ES-I3 (cell line): ENCODE measurements at regions not wholly inside any gene's neighbourhood (a gene's known extent, or its start where the extent isn't known, plus 50 kb on each side); places are given as distances from the start of the nearest gene placed in this dataset.

ENCODE experiments used
- H3K36me3 ChIP-seq: 2 replicates; pipeline ENCODE4 v1.6.1; 2013; ENCODE audit warnings: mild to moderate bottlenecking, low read length, control low read depth, moderate library complexity; ENCODE audit not compliant: insufficient read depth
- H3K4me1 ChIP-seq: 2 replicates; pipeline ENCODE4 v1.6.1; 2013; ENCODE audit warnings: mild to moderate bottlenecking, control low read depth, low read length; ENCODE audit not compliant: insufficient read depth
- H3K9ac ChIP-seq: 2 replicates; pipeline ENCODE4 v1.6.1; 2013; ENCODE audit warnings: low read depth, mild to moderate bottlenecking, low read length, moderate library complexity
- H3K9me3 ChIP-seq: 2 replicates; pipeline ENCODE4 v1.6.1; 2013; ENCODE audit warnings: mild to moderate bottlenecking, low read length, moderate library complexity; ENCODE audit not compliant: control insufficient read depth, insufficient read depth

GRCh38 chr15:62631076-62631724 is 411.3 kb upstream of the TPM1 start:
- 0 out of 2 replicates have a peak, but pooled peaks cover 7% of the 10 kb centered on the region for H3K4me1 ChIP-seq
- no peak overlapping the region for H3K9ac ChIP-seq
- H3K9me3 ChIP-seq, result no peaks in the 10 kb centered on the region
- H3K36me3 ChIP-seq, result no peaks in the 10 kb centered on the region

- Histone ChIP-seq H3K36me3 (no peaks in the 10 kb centered on the region), H3K4me1 (peaks cover 6% of the 10 kb centered on the region), H3K9me3 (no peaks in the 10 kb centered on the region), H3K9ac (no peak overlapping the region)
These were observed 405.5 kb upstream of the TPM1 start for GRCh38 chr15:62636823-62637573.

DNA sequence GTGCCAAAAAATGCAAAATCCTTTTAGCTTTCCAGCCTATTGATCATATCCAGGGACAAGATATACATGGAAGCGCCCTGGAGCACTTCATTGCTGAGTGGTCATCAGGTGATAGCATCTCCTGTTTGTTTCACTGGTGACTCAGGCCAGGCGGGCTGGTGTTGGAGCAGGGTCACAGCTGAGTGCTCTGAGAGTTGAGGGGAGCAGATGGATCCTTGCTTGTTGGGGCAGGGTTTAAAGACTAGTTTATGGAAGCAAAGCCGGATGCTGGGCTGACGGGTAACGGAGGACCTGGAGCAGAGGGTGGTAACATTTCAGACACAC is 405.0 kb upstream of the TPM1 start:
- Histone ChIP-seq H3K36me3 (no peaks in the 10 kb centered on the region), H3K4me1 (peaks cover 6% of the 10 kb centered on the region), H3K9me3 (no peaks in the 10 kb centered on the region), H3K9ac (no peak overlapping the region)

- Histone ChIP-seq H3K9ac (no peak overlapping the region), H3K36me3 (no peaks in the 10 kb centered on the region), H3K9me3 (no peaks in the 10 kb centered on the region), H3K4me1 (peaks cover 6% of the 10 kb centered on the region)
These were observed 404.5 kb upstream of the TPM1 start for GRCh38 chr15:62637950-62638619.

- H3K4me1 ChIP-seq, result peaks cover 10% of the 10 kb centered on the region
These were observed 403.1 kb upstream of the TPM1 start for GRCh38 chr15:62639432-62639831.

DNA sequence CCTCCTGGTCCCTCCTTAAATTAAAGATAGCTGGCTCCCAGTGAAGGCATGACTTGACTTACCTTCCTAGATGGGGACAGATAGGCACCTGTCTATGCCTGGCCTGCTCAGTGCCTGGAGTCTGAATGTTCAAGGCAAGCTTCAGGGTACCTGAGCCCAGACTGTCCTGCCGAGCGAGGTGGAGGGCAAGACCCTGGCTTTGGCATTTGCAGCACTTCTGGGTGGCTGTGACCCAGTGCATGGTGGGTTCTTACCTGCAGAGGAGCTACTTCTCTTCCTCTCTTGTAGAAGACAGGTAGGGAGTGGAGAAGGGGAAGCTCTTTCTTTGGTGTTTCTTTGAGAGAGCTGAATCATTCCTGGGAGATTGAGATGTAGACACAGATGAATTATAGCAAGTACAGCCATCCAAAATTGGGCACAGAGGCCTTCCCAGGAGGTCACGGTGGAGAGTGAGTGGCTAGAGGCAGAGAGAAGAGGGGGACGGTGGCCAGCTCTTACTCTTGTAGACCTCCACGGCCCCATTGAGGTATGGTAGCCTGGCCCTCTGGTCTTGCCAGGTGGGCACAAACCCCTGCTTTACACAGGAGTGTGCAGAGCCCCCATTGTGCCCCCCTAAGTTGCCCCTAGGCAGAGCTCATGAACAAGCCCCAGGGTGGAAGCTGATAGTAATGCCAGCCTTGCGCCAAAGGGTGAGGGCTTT is 402.5 kb upstream of the TPM1 start:
- Histone ChIP-seq H3K36me3 (no peaks in the 10 kb centered on the region), H3K9me3 (no peaks in the 10 kb centered on the region), H3K9ac (no peak overlapping the region), H3K4me1 (peaks cover 14% of the 10 kb centered on the region)

More at GRCh38 chr15:62639432-62639831, 403.1 kb upstream of the TPM1 start:
- Histone ChIP-seq H3K9me3 (no peaks in the 10 kb centered on the region), H3K36me3 (no peaks in the 10 kb centered on the region), H3K9ac (no peak overlapping the region)

DNA sequence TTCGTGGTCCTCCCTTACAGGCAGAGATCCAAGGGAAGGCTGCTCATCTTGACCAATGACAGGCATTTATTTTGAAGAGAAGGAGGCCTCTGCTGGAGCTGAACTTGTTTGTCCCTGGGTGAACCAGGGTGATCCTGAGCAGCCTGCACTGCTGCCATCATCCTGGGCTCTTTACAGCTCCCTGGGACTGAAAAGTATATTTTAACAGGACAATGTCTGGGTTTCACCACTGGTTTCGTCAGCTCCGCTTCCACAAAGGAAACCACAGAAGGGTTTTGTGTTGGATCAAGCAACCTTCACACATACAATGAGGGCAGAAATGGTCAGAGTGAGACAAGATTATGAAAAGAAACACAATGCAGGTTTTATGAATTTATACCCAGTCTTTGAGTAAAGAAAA is 400.7 kb upstream of the TPM1 start:
- Histone ChIP-seq H3K9me3 (no peaks in the 10 kb centered on the region), H3K9ac (no peak overlapping the region), H3K36me3 (no peaks in the 10 kb centered on the region), H3K4me1 (peaks cover 14% of the 10 kb centered on the region)

DNA sequence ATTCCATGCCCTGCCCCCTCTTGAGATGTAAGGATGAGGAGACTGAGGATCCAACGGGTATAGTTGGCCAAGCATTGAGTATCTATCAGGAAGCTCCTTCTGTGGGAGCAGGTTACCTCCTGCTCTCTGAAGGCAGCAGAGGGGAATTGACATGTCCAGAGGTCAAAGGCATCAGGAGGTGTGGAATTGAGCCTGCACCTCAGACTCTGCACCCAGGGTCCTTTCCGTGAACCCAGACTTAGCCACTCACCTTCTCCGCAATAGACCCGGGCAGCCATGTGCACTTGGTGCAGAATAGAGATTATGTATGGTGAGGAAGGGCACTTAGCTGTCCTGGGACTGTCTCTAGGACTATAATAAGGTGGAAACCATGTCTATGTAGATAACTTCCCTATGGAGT is 399.0 kb upstream of the TPM1 start:
- H3K36me3 ChIP-seq, result no peaks in the 10 kb centered on the region
- no peak overlapping the region for H3K9ac ChIP-seq
- H3K9me3 ChIP-seq, result no peaks in the 10 kb centered on the region
- peaks cover 9% of the 10 kb centered on the region for H3K4me1 ChIP-seq

- no peaks in the 10 kb centered on the region for H3K9me3 ChIP-seq
- peaks cover 9% of the 10 kb centered on the region for H3K4me1 ChIP-seq
- H3K36me3 ChIP-seq, result no peaks in the 10 kb centered on the region
- no peak overlapping the region for H3K9ac ChIP-seq
These were observed 398.2 kb upstream of the TPM1 start for GRCh38 chr15:62644216-62644888.

DNA sequence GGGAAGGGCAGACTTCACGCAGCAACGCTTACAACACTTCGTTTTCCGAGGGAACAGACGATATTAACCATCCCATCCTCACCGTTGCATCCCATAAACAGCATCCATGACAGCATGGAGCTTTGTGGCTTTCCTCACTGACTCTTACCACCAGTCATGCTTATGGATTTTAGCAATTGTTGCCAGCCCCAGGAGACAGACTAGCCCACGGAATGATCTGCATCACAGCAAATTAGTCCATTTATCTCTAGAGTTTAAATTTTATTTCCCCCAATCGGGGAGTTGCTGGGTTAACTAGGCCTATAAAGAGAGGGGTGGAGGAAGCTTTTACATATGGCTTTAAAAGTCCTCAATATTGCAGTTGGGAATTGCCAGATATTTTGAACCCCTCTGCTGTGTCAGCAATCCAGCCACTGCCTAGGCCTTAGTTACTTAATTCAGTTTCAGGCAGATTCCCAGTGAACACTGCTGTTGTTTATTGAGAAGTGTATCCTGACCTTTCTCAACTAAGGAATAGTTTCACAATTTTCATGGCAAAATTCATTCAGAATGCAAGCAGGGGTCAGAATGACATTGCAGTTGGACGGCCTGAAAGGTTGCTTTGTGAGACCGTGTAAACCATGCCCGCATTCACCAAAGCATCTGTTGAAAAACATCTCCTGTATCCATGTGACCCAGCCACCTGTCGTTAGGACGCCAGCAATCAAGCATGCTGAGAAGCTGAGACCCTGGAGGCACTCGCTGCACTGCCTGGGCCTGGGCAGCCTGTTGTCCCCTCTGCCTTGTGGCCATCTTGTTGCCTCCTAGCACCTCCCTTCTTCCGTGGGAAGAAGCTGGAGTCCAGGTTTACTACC is 397.4 kb upstream of the TPM1 start:
- Histone ChIP-seq H3K36me3 (no peaks in the 10 kb centered on the region), H3K9ac (no peak overlapping the region), H3K4me1 (peaks cover 9% of the 10 kb centered on the region), H3K9me3 (no peaks in the 10 kb centered on the region)

DNA sequence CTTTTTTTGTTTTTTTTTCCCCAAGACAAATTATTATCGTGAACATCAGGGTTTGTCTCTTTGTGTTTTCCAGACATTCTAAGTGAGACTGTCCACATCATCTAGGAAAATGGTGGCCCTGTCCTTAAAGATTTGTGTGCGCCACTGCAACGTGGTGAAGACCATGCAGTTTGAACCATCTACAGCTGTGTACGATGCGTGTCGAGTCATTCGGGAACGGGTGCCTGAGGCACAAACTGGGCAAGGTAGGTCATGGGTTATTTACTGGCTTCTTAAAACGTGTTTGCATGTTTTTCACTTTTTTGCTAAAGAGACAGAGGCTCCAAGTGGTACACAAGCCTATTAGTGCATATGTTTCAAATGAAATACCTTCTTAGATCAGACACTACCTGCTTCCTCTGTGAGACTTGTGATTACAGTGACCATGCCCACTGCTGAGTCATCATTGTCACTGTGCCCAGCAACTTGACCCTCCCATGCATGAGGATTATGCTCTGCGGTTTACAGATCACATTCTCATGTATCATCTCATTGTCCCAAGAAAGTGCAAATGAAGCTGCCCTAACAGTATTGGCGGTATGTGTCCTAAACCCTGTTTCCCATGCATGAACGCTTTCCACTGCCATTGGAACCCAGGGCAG is 395.2 kb upstream of the TPM1 start:
- H3K9me3 ChIP-seq, result no peaks in the 10 kb centered on the region
- peaks cover 9% of the 10 kb centered on the region for H3K4me1 ChIP-seq
- no peak overlapping the region for H3K9ac ChIP-seq
- H3K36me3 ChIP-seq, result no peaks in the 10 kb centered on the region

- Histone ChIP-seq H3K9ac (no peak overlapping the region), H3K36me3 (no peaks in the 10 kb centered on the region), H3K4me1 (peaks cover 9% of the 10 kb centered on the region), H3K9me3 (no peaks in the 10 kb centered on the region)
These were observed 394.6 kb upstream of the TPM1 start for GRCh38 chr15:62647843-62648505.

DNA sequence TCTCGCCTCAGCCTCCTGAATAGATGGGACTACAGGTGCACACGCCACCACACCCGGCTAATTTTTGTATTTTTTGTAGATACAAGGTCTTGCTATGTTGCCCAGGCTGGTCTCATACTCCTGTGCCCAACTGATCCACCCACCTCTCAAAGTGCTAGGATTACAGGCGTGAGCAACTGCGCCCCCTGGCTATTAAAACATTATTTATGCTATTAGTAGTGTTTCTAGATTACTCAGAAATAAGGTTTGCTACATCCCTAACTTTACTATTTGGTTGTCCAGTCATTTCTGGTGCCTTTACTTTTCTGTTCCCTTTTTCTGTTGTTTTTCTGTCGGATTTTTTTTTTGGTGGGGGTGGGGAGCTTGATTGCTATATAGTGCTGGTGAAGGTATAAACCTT is 393.6 kb upstream of the TPM1 start:
- peaks cover 9% of the 10 kb centered on the region for H3K4me1 ChIP-seq
- H3K36me3 ChIP-seq, result no peaks in the 10 kb centered on the region
- H3K9me3 ChIP-seq, result 0 out of 2 replicates have a peak, but pooled peaks cover under 1% of the 10 kb centered on the region
- no peak overlapping the region for H3K9ac ChIP-seq
